ENCODE measurements at regions not wholly inside any gene's neighbourhood (a gene's known extent, or its start where the extent isn't known, plus 50 kb on each side); places are given as distances from the start of the nearest gene placed in this dataset.

DNA sequence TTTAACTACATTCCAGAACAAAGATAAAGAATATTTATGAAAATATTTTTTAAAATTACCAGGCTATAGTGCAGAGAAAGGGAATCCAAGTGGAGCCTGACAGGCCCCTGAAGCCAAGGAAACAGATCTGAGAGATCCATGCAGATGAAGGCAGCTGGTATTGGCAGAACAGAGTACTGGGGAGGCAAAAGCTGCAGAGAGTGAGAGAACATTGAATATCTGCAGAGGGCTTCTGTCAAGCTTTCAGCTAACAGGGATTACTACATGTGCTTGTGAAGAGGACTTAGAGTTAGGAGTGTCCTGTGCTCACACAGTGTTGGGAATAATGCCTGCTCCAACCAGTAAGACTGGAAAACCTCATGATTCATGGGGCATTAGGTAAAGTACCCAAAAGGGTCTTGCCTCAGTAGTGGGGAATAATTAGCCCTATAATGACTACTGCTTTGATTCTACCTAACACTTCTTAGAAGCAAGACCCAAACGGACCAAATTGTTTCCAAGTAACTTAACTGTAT, 657.2 kb downstream of the DHX35 start:
- Histone ChIP-seq H3K9me3 (ENCODE audit: control insufficient read depth, insufficient read depth, low read depth, low read length) (no peaks in the 10 kb centered on the region), H3K36me3 (ENCODE audit: control insufficient read depth in 2 of 2, insufficient read depth in 1 of 2, low read length in 2 of 2) (no peaks in the 10 kb centered on the region), H3K27ac (ENCODE audit: extremely low read depth, low read depth, low read length) (no peak overlapping the region), H3K4me3 (ENCODE audit: low read depth, low read length) (no peak overlapping the region), H3K4me1 (ENCODE audit: control insufficient read depth, insufficient read depth, low read length) (no peaks in the 10 kb centered on the region)
- ChIA-PET POLR2A (no interaction called here), CTCF (interaction anchor here (1.2 kb wide), 1 partner anchor 1333 kb away, joined by 7 read pairs; no protein-coding TSS in a partner anchor)
- no peak for TF ChIP-seq ZNF132 (tag by site-specific recombination; IDR thresholded peaks at IDR 0.05; ENCODE audit: borderline replicate concordance)
- TF ChIP-seq ZNF670 (tag by site-specific recombination; IDR thresholded peaks at IDR 0.05; ENCODE audit: low read depth): no peak
- TF ChIP-seq ZNF48 (tag by site-specific recombination; IDR thresholded peaks at IDR 0.05): no peak
- no peak for TF ChIP-seq HOXD13 (CRISPR knock-in tag; IDR thresholded peaks at IDR 0.05; ENCODE audit: borderline replicate concordance)
- no peak for TF ChIP-seq ZIC2 (tag by site-specific recombination; IDR thresholded peaks at IDR 0.05)
- no peak for TF ChIP-seq GLIS2 (tag by site-specific recombination; IDR thresholded peaks at IDR 0.05)
- no peak for TF ChIP-seq BCL11B (tag by site-specific recombination; IDR thresholded peaks at IDR 0.05; ENCODE audit: low read depth)
- TF ChIP-seq ZFP3 (tag by site-specific recombination; IDR thresholded peaks at IDR 0.05; ENCODE audit: low read depth): no peak
- TF ChIP-seq, protein P1, sequence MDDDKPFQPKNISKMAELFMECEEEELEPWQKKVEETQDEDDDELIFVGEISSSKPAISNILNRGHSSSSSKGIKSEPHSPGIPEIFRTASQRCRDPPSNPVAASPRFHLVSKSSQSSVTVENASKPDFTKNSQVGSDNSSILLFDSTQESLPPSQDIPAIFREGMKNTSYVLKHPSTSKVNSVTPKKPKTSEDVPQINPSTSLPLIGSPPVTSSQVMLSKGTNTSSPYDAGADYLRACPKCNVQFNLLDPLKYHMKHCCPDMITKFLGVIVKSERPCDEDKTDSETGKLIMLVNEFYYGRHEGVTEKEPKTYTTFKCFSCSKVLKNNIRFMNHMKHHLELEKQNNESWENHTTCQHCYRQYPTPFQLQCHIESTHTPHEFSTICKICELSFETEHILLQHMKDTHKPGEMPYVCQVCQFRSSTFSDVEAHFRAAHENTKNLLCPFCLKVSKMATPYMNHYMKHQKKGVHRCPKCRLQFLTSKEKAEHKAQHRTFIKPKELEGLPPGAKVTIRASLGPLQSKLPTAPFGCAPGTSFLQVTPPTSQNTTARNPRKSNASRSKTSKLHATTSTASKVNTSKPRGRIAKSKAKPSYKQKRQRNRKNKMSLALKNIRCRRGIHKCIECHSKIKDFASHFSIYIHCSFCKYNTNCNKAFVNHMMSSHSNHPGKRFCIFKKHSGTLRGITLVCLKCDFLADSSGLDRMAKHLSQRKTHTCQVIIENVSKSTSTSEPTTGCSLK (tag by site-specific recombination; IDR thresholded peaks at IDR 0.05): no peak
- no peak for TF ChIP-seq ZNF274 (IDR thresholded peaks at IDR 0.05; ENCODE audit: low read length)
- TF ChIP-seq ZNF274 (tag by site-specific recombination; IDR thresholded peaks at IDR 0.05; ENCODE audit: borderline replicate concordance): no peak
- TF ChIP-seq ZNF2 (tag by site-specific recombination; IDR thresholded peaks at IDR 0.05): no peak
- no peak for TF ChIP-seq ZNF664 (tag by site-specific recombination; IDR thresholded peaks at IDR 0.05)
- TF ChIP-seq, protein P2, sequence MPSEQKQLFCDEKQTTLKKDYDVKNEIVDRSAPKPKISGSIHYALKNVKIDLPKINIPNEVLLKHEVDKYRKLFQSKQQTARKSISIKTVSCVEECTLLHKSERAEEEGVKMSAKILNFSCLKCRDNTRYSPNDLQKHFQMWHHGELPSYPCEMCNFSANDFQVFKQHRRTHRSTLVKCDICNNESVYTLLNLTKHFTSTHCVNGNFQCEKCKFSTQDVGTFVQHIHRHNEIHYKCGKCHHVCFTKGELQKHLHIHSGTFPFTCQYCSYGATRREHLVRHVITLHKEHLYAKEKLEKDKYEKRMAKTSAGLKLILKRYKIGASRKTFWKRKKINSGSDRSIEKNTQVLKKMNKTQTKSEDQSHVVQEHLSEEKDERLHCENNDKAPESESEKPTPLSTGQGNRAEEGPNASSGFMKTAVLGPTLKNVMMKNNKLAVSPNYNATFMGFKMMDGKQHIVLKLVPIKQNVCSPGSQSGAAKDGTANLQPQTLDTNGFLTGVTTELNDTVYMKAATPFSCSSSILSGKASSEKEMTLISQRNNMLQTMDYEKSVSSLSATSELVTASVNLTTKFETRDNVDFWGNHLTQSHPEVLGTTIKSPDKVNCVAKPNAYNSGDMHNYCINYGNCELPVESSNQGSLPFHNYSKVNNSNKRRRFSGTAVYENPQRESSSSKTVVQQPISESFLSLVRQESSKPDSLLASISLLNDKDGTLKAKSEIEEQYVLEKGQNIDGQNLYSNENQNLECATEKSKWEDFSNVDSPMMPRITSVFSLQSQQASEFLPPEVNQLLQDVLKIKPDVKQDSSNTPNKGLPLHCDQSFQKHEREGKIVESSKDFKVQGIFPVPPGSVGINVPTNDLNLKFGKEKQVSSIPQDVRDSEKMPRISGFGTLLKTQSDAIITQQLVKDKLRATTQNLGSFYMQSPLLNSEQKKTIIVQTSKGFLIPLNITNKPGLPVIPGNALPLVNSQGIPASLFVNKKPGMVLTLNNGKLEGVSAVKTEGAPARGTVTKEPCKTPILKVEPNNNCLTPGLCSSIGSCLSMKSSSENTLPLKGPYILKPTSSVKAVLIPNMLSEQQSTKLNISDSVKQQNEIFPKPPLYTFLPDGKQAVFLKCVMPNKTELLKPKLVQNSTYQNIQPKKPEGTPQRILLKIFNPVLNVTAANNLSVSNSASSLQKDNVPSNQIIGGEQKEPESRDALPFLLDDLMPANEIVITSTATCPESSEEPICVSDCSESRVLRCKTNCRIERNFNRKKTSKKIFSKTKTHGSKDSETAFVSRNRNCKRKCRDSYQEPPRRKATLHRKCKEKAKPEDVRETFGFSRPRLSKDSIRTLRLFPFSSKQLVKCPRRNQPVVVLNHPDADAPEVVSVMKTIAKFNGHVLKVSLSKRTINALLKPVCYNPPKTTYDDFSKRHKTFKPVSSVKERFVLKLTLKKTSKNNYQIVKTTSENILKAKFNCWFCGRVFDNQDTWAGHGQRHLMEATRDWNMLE (tag by site-specific recombination; conservative IDR thresholded peaks at IDR 0.05; ENCODE audit: low read depth): no peak
- no peak for TF ChIP-seq ZNF324 (tag by site-specific recombination; IDR thresholded peaks at IDR 0.05)
- TF ChIP-seq ZSCAN30 (tag by site-specific recombination; IDR thresholded peaks at IDR 0.05): no peak
- TF ChIP-seq KLF1 (tag by site-specific recombination; IDR thresholded peaks at IDR 0.05): no peak
- no peak for TF ChIP-seq ZNF571 (tag by site-specific recombination; IDR thresholded peaks at IDR 0.05)
- TF ChIP-seq, protein P3, sequence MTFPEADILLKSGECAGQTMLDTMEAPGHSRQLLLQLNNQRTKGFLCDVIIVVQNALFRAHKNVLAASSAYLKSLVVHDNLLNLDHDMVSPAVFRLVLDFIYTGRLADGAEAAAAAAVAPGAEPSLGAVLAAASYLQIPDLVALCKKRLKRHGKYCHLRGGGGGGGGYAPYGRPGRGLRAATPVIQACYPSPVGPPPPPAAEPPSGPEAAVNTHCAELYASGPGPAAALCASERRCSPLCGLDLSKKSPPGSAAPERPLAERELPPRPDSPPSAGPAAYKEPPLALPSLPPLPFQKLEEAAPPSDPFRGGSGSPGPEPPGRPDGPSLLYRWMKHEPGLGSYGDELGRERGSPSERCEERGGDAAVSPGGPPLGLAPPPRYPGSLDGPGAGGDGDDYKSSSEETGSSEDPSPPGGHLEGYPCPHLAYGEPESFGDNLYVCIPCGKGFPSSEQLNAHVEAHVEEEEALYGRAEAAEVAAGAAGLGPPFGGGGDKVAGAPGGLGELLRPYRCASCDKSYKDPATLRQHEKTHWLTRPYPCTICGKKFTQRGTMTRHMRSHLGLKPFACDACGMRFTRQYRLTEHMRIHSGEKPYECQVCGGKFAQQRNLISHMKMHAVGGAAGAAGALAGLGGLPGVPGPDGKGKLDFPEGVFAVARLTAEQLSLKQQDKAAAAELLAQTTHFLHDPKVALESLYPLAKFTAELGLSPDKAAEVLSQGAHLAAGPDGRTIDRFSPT (tag by site-specific recombination; IDR thresholded peaks at IDR 0.05): no peak
- TF ChIP-seq ZNF140 (tag by site-specific recombination; IDR thresholded peaks at IDR 0.05): no peak
- TF ChIP-seq ZNF792 (tag by site-specific recombination; IDR thresholded peaks at IDR 0.05): no peak

Data from HEK293 (cell line).